H7 (cell line): ENCODE measurements at regions not wholly inside any gene's neighbourhood (a gene's known extent, or its start where the extent isn't known, plus 50 kb on each side); places are given as distances from the start of the nearest gene placed in this dataset.
"Not testable (repeated sequence)": the region's sequence is repeated elsewhere in the genome, so short reads cannot be mapped to it uniquely, and the experiment has no call there.

ENCODE experiments used
- DNase-seq: peaks from one replicate; pipeline ENCODE4 v3.0.0; 2012
- H3K27me3 ChIP-seq: 2 replicates; pipeline ENCODE4 v1.6.0; 2011; ENCODE audit warnings: mild to moderate bottlenecking, low read length; ENCODE audit not compliant: control insufficient read depth, insufficient read depth
- H3K36me3 ChIP-seq: replicated peaks from 2 replicates; pipeline ENCODE4 v1.5.1; 2011; ENCODE audit warnings: low read length; ENCODE audit not compliant: control insufficient read depth, insufficient read depth
- H3K4me3 ChIP-seq: 2 replicates; pipeline ENCODE4 v1.5.1; 2011; ENCODE audit warnings: low read depth, mild to moderate bottlenecking, control low read depth, low read length, moderate library complexity; ENCODE audit not compliant: insufficient read depth

GRCh38 chr11:46202696-46203391 lies 74.6 kb upstream of the CREB3L1 start:
- Histone ChIP-seq H3K36me3 (no peaks in the 10 kb centered on the region), H3K4me3 (no peak overlapping the region), H3K27me3 (no peaks in the 10 kb centered on the region)
- DNase-seq, result no peak

- H3K36me3 ChIP-seq, result no peaks in the 10 kb centered on the region
- H3K4me3 ChIP-seq, result no peak overlapping the region
- peak; percentile 71 for DNase-seq
- no peaks in the 10 kb centered on the region for H3K27me3 ChIP-seq
Measured at GRCh38 chr11:46202149-46202548, 75.3 kb upstream of the CREB3L1 start.

- H3K36me3 ChIP-seq, result no peaks in the 10 kb centered on the region
- no peak for DNase-seq
- no peak overlapping the region for H3K4me3 ChIP-seq
- H3K27me3 ChIP-seq, result no peaks in the 10 kb centered on the region
Measured at GRCh38 chr11:46200537-46201281, 76.8 kb upstream of the CREB3L1 start.

- Histone ChIP-seq H3K27me3 (no peaks in the 10 kb centered on the region), H3K4me3 (no peak overlapping the region), H3K36me3 (no peaks in the 10 kb centered on the region)
- no peak for DNase-seq
Measured at GRCh38 chr11:46198245-46199240, 77.3 kb upstream of the PHF21A start.

- DNase-seq, result no peak
- Histone ChIP-seq H3K27me3 (no peaks in the 10 kb centered on the region), H3K4me3 (no peak overlapping the region), H3K36me3 (no peaks in the 10 kb centered on the region)
Measured at GRCh38 chr11:46197421-46197820, 76.2 kb upstream of the PHF21A start.

GRCh38 chr11:46188017-46188416 lies 66.8 kb upstream of the PHF21A start:
- no peak for DNase-seq
- no peak overlapping the region for H3K4me3 ChIP-seq
- no peaks in the 10 kb centered on the region for H3K27me3 ChIP-seq
- H3K36me3 ChIP-seq, result no peaks in the 10 kb centered on the region

- no peak for DNase-seq
Measured at GRCh38 chr11:46183819-46184218, 62.6 kb upstream of the PHF21A start.

GRCh38 chr11:46181843-46182424 lies 60.7 kb upstream of the PHF21A start:
- Histone ChIP-seq H3K4me3 (no peak overlapping the region), H3K27me3 (no peaks in the 10 kb centered on the region), H3K36me3 (no peaks in the 10 kb centered on the region)
- DNase-seq, result no peak

More at GRCh38 chr11:46183819-46184218, 62.6 kb upstream of the PHF21A start:
- H3K27me3 ChIP-seq, result no peaks in the 10 kb centered on the region
- no peaks in the 10 kb centered on the region for H3K36me3 ChIP-seq
- no peak overlapping the region for H3K4me3 ChIP-seq

GRCh38 chr11:46181387-46181786 lies 60.1 kb upstream of the PHF21A start:
- H3K4me3 ChIP-seq, result no peak overlapping the region

GRCh38 chr11:46180736-46181135 lies 59.5 kb upstream of the PHF21A start:
- no peaks in the 10 kb centered on the region for H3K27me3 ChIP-seq
- no peaks in the 10 kb centered on the region for H3K36me3 ChIP-seq
- no peak overlapping the region for H3K4me3 ChIP-seq
- DNase-seq, result no peak

More at GRCh38 chr11:46181387-46181786, 60.1 kb upstream of the PHF21A start:
- no peaks in the 10 kb centered on the region for H3K36me3 ChIP-seq
- H3K27me3 ChIP-seq, result no peaks in the 10 kb centered on the region
- DNase-seq, result no peak

- Histone ChIP-seq H3K27me3 (no peaks in the 10 kb centered on the region), H3K36me3 (no peaks in the 10 kb centered on the region), H3K4me3 (no peak overlapping the region)
- DNase-seq, result no peak
Measured at GRCh38 chr11:46178513-46178912, 57.3 kb upstream of the PHF21A start.

- DNase-seq, result no peak
- Histone ChIP-seq H3K36me3 (no peaks in the 10 kb centered on the region), H3K27me3 (no peaks in the 10 kb centered on the region), H3K4me3 (no peak overlapping the region)
Measured at GRCh38 chr11:46176421-46176820, 55.2 kb upstream of the PHF21A start.

- no peaks in the 10 kb centered on the region for H3K27me3 ChIP-seq
- H3K4me3 ChIP-seq, result no peak overlapping the region
- H3K36me3 ChIP-seq, result no peaks in the 10 kb centered on the region
- DNase-seq, result no peak
Measured at GRCh38 chr11:46175401-46176002, 54.2 kb upstream of the PHF21A start.

GRCh38 chr11:46171693-46172092 lies 50.4 kb upstream of the PHF21A start:
- not testable (repeated sequence) for H3K4me3 ChIP-seq, DNase-seq, H3K27me3 ChIP-seq, H3K36me3 ChIP-seq
